ENCODE measurements at regions not wholly inside any gene's neighbourhood (a gene's known extent, or its start where the extent isn't known, plus 50 kb on each side); places are given as distances from the start of the nearest gene placed in this dataset.
"Not testable (repeated sequence)": the region's sequence is repeated elsewhere in the genome, so short reads cannot be mapped to it uniquely, and the experiment has no call there.

DNA sequence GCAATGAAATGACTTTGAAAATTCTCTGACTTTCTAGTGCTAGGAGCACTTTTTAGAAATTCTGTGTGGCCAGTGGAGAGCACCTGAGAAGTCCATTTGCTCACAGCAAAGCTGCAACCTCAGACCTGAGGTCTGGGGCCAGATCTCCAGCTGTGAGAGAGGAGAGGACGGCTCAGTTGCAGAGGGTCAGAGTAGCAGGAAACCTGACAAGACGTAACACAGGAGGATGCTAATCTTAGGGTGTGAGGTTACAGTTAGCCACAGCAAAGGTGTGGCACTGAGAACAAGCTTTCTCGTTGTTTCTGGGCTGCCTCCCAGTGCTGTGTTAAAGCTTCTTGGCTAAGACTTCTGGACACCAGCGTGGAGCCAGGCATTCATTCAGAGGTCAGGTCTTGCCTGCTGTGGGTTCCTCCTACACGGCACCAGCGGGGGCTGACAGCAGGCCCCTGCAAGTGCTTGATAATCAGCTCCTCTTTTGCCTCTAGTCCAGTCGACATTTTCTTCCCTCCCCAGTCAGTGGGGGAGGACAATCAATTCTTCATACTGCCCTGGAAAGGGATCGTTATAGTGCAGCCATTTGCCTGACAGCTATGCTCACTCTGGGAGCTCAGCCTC lies 435.4 kb upstream of the DPP6 start:
- DNase-seq (ENCODE audit: low read depth in 2 of 2), result no peak

DNA sequence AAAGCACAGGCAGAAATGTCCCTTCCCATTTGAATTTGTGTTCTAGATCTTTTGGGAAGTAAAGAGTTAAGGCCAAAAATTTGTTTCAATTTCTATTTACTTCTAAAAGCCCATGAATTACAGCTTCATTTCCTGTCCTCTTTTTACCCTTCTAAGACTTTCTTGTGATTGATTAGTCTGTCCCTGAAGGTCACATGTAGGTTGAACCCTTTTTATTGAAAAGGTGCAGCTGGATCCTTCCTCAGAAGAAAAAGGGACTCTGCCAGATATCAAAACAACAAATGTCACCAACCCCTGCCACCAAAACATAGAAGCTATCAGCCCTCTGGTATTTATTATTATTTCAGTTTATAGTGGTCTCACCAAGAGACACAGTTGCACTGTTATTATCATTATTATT lies 424.9 kb upstream of the DPP6 start:
- no peak for DNase-seq (ENCODE audit: low read depth in 2 of 2)

- no peak for DNase-seq (ENCODE audit: low read depth in 2 of 2)
Measured at GRCh38 chr7:153628406-153628805, 423.8 kb upstream of the DPP6 start.

DNA sequence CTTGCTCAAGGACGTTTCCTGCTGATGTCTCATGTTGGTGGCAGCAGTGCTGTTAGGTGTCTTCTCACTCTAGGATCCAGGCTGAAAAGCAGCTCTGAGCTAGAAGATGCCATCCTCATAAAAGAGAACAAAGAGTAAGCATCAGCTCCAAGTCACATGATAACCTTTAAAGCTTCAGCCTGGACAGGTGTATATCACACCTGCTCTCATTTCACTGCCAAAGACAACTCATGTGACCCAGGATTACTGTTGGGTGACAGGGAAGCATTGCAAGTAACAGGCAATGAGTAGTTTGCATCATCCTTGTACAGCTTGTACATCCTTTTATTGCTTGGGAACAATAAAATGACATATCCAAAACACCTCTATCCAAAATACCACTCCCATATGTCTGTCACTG lies 423.4 kb upstream of the DPP6 start:
- no peak for DNase-seq (ENCODE audit: low read depth in 2 of 2)

GRCh38 chr7:153638821-153639435 lies 413.3 kb upstream of the DPP6 start:
- no peak for DNase-seq (ENCODE audit: low read depth in 2 of 2)

GRCh38 chr7:153640586-153640985 lies 411.6 kb upstream of the DPP6 start:
- no peak for DNase-seq (ENCODE audit: low read depth in 2 of 2)

DNA sequence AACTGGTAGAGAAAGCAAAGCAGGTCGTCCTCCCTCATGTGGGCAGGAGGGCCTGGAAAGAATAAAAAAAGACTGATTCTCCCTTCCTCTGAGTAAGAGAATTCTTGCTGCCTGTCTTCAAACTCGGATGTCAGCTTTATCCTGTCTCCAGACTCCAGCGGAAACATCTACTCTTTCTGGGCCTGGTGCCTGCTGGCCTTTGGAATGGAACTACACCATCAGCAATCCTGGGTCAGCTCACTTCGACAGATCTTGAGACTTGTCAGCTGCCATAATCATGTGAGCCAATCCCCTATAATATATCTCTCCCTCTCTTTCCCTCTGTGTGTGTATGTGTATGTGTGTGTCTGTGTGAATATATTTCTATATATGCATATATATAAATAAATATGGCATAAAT lies 411.0 kb upstream of the DPP6 start:
- no peak for DNase-seq (ENCODE audit: low read depth in 2 of 2)

- DNase-seq (ENCODE audit: low read depth in 2 of 2), result no peak
Measured at GRCh38 chr7:153642989-153643388, 409.2 kb upstream of the DPP6 start.

GRCh38 chr7:153657182-153657800 lies 394.9 kb upstream of the DPP6 start:
- no peak for DNase-seq (ENCODE audit: low read depth in 2 of 2)

DNA sequence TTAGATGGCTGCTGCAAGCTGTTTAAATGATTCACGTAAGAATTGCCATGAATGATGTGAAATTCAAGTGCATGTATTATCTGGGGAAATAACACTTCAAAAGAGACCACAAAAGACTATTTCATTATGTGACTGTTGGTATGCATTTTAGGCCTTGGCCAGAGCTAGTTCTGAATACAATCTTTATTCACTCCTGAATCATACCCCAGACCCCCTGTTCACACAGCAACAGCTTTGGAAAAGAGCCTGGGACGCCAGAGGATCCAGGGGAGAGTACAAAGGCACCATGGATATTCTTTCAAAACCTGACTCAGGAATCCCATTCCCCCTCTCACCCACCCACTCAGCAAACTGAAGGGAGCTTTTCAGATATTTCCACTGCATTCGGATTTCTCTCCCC lies 377.1 kb upstream of the DPP6 start:
- no peak for DNase-seq (ENCODE audit: low read depth in 2 of 2)

DNA sequence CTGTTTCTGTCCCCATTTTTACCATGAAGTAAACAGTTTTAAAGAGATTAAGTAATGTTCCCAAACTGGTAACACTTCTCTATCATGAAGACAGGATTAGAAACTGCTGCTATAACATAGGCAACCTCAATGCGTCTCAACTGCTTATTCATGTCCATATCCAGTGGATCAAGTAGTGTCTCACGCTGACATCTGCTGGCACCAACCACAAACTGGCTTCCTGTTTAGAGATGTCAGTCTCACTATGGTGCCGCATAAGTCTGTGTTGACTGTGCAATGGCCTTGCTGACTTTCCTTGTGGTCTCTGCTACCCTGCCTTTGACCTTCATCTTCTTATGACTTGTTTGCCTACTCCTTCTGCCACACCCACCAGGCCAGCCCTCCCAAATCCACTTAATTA lies 369.6 kb upstream of the DPP6 start:
- DNase-seq (ENCODE audit: low read depth in 2 of 2), result no peak

- DNase-seq (ENCODE audit: low read depth in 2 of 2), result no peak
Measured at GRCh38 chr7:153696242-153696641, 356.0 kb upstream of the DPP6 start.

DNA sequence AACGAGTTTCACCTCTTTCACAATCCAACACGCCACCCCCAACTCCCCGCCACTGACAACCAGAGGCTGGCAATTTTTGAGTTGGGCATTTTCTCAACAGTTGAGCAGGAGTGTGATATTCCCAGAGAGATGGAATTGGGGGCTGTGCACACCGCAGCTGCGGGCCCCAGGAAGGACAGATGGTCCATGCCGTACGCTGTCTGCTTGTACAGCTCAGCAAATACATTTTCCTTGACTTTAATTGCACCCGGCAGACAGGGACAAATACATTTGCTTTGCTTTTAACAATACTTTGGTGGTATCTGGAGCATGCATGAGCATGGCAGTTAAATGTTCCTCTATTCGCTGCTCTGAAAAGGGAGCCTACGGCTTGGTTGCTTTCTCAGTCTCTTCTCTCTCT lies 354.2 kb upstream of the DPP6 start:
- no peak for DNase-seq (ENCODE audit: low read depth in 2 of 2)

- no peak for DNase-seq (ENCODE audit: low read depth in 2 of 2)
Measured at GRCh38 chr7:153701678-153702077, 350.5 kb upstream of the DPP6 start.

DNA sequence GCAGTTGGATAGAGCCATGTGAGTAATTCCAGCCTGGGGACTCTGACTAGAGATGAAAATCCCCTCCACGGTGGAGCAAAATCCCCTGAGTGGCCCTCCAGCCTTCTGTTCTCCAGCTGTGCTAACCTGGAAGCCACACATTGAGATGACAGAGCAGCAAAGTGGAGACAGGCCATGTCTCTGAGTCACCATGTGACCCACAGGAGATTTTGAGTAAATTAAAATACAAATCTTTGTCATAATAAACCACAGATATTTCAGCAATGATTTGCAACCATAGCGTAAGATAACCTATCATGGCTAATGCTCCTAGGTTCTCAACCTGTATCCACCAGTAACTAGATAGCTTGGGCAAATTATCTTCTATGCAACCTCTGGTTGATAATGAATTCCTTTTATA lies 328.3 kb upstream of the DPP6 start:
- DNase-seq (ENCODE audit: low read depth in 2 of 2), result not testable (repeated sequence)

DNA sequence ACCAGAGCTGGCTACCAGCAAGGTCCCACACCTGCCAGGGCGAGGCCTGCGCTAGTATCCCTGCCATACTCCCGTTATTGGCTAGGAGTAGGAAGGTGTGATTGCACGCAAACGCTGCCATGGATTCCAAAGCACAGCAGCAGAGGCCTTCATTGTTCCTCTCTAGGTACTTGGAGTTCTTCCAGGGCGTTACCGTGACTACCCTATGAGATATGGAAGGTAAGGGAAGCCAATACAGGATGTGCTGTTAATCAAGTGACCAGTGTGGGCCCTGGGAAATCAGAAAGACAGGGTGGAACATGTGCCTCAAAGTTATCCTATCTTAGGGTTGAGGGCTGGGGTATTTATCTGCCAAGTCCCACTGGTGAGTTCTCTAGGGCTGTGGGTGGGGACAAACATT lies 320.7 kb upstream of the DPP6 start:
- not testable (repeated sequence) for DNase-seq (ENCODE audit: low read depth in 2 of 2)

GRCh38 chr7:153743434-153743833 lies 308.8 kb upstream of the DPP6 start:
- not testable (repeated sequence) for DNase-seq (ENCODE audit: low read depth in 2 of 2)

DNA sequence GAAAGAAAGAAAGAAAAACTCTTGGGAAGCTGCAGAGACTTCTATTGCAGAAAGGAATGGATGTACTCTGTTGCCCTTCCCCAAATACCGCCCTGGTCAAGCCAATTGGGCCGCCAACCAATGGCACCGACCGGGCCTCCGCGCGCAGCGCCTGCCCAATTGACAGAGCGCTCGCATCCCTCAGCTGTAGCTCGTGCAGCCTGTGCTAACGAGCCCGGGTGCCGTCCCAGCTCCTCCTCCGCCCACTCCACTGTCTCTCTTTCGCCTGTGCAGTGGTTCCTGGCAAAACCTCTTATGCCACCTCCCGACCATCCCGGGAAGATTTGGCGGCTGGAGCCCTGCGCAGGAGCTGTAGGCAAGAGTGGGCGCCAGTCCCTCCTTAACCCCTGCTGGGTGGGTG lies 304.2 kb upstream of the DPP6 start:
- DNase-seq (ENCODE audit: low read depth in 2 of 2), result not testable (repeated sequence)

DNA sequence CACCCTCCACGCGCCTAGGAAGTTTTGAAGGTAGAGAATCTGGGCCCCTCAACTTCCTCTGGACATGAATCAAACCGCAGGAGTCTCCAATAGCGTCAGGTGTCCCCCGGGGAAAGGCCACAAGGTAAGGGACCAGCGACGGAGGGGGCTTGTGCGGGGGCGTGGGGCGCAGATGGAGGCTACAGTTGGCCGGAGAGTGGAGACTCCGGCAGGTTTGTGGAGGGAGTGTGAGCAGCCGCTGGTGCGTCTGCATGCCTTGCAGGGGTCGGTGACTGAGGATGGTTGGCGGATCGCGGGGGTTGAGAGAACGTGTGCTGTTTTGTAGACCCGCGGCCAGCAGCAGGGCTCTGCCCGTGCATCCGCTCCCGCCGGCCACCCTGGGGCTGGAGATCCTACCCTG lies 303.3 kb upstream of the DPP6 start:
- DNase-seq (ENCODE audit: low read depth in 2 of 2), result not testable (repeated sequence)

- DNase-seq (ENCODE audit: low read depth in 2 of 2), result not testable (repeated sequence)
Measured at GRCh38 chr7:153765869-153766268, 286.3 kb upstream of the DPP6 start.

DNA sequence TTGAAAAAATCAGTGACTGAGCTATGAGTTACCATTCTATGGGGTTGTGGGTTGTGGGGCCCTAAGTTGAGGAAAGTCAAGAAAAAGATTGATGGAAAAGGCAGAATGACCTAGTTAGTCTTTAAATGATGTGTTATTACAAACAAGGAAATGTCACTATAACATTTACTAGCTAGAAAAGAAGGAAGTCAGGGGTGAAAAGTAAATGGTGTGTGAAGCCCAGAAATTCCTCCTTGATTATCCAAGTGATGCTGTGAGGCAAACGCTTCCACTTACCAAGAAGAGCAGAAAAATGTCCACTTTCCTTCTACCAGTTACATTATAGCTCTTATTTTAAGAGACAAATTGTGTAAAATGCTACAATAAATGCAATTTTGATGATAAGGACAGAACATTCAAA lies 285.3 kb upstream of the DPP6 start:
- DNase-seq (ENCODE audit: low read depth in 2 of 2), result not testable (repeated sequence)

GRCh38 chr7:153772966-153773365 lies 279.2 kb upstream of the DPP6 start:
- DNase-seq (ENCODE audit: low read depth in 2 of 2), result no peak

DNA sequence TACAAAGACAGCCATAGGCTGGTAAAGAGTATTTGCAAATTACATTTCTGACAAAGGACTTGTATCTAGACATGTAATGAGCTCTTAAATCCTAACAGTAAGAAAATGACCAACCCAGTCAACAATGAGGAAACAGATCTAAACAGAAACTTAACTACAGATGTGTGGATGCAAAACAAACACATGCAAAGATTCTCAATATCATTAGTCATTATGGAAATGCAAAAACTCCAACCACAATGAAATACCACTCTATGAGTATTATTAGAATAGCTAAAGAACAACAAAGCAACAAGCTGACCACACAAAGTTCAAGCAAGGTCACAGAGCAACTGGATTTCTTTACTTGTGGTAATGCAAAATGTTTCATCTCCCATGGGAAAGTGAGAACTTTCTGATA lies 275.3 kb upstream of the DPP6 start:
- DNase-seq (ENCODE audit: low read depth in 2 of 2), result not testable (repeated sequence)

Data from stimulated activated CD4-positive, alpha-beta T cell treated with anti-CD3 and anti-CD28 coated beads, Interleukin-4, amount 100 ng/mL, for 48 hours (primary cell).